ENCODE measurements at regions not wholly inside any gene's neighbourhood (a gene's known extent, or its start where the extent isn't known, plus 50 kb on each side); places are given as distances from the start of the nearest gene placed in this dataset.

DNA sequence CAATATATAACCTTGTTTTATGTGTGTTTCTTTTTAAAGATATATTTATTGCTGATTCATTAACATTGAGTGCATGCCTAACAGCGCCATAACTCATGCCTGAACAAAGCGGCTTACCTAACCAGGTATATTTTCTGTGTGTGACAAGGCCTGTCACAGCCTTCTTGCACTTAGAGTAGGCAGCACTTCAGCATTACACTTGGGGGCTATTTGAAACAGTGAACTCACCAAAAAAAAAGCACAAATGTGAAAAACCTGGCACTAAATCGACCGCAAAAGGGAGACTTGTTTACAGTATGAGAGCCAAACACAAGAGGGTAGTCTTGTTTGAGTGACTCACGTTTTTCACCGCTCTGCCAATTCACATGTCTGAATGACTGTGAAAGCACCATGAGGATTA is 111.7 kb downstream of the DISP1 start:
- dilution Hi-C loops (cut with HindIII; ENCODE audit: low sequenced_read_pairs, unreplicated experiment) = no loop called here
- no CpG with 5 or more reads among the region's 6 CpGs for WGBS, 2 experiments (ENCODE audit: extremely low coverage in 2 of 2, insufficient read length in 1 of 2)

More for the DNA sequence above, 111.7 kb downstream of the DISP1 start:
- TF ChIP-seq RAD21 (IDR thresholded peaks at IDR 0.05; ENCODE audit: low read length) (no peak), RFX5 (IDR thresholded peaks at IDR 0.05; ENCODE audit: low read depth, low read length) (no peak), CEBPB (IDR thresholded peaks at IDR 0.05; ENCODE audit: low read depth, low read length) (no peak), MAZ (IDR thresholded peaks at IDR 0.05; ENCODE audit: borderline replicate concordance, low read depth, low read length) (no peak), MAFK (IDR thresholded peaks at IDR 0.05; ENCODE audit: low read depth, low read length) (0 out of 2 replicates have a peak, but pooled peaks have one; percentile 4), USF2 (IDR thresholded peaks at IDR 0.05; ENCODE audit: low read depth, low read length) (no peak), NFE2L2 (IDR thresholded peaks at IDR 0.05; ENCODE audit: low read depth, low read length) (no peak), POLR2A (IDR thresholded peaks at IDR 0.05; ENCODE audit: low read depth, low read length) (no peak), BHLHE40 (IDR thresholded peaks at IDR 0.05; ENCODE audit: low read depth, low read length) (peak; percentile 93), SMC3 (IDR thresholded peaks at IDR 0.05; ENCODE audit: low read depth, low read length) (no peak), ELK1 (IDR thresholded peaks at IDR 0.05; ENCODE audit: borderline replicate concordance, low read depth, low read length) (no peak), CTCF (conservative IDR thresholded peaks at IDR 0.05; ENCODE audit: low read depth, low read length) (no peak), FOS (IDR thresholded peaks at IDR 0.05; ENCODE audit: low read depth, low read length) (peak; percentile 48), RCOR1 (IDR thresholded peaks at IDR 0.05; ENCODE audit: insufficient replicate concordance, low read length) (no peak), MXI1 (IDR thresholded peaks at IDR 0.05; ENCODE audit: borderline replicate concordance, low read depth, low read length) (no peak), CHD1 (IDR thresholded peaks at IDR 0.05; ENCODE audit: low read depth, low read length) (no peak)
- Histone ChIP-seq H2AK9ac (replicated peaks; ENCODE audit: low read depth, low read length, poor library complexity) (no peak overlapping the region), H3K4me1 (ENCODE audit: control insufficient read depth, insufficient read depth, low read length) (peaks cover 6% of the 10 kb centered on the region), H2BK15ac (ENCODE audit: low read depth, low read length) (no peak overlapping the region), H3K27me3 (ENCODE audit: control insufficient read depth, insufficient read depth, low read length) (no peaks in the 10 kb centered on the region), H3K4ac (ENCODE audit: low read depth, low read length) (no peak overlapping the region), H2AFZ (replicated peaks; ENCODE audit: low read length, poor library complexity) (no peak overlapping the region), H3K14ac (replicated peaks; ENCODE audit: low read depth, low read length) (no peak overlapping the region), H2BK20ac (ENCODE audit: low read depth, low read length) (no peak overlapping the region), H3K56ac (ENCODE audit: extremely low read depth, insufficient read depth, low read length) (no peak overlapping the region), H3K9me3 (ENCODE audit: control insufficient read depth, insufficient read depth, low read length) (no peaks in the 10 kb centered on the region), H3K27ac (ENCODE audit: insufficient read depth, low read length) (no peak overlapping the region), H2AK5ac (ENCODE audit: low read depth, low read length) (no peak overlapping the region), H2BK5ac (ENCODE audit: low read depth, low read length, poor library complexity, severe bottlenecking) (no peak overlapping the region), H3K4me3 (ENCODE audit: insufficient read depth, low read depth, low read length) (no peak overlapping the region), H3K9ac (ENCODE audit: low read depth, low read length) (no peak overlapping the region), H3K9me1 (ENCODE audit: insufficient read depth, low read length) (no peaks in the 10 kb centered on the region), H3K18ac (ENCODE audit: low read depth, low read length) (no peak overlapping the region), H4K91ac (ENCODE audit: insufficient read depth, low read depth, low read length) (no peak overlapping the region), H3K79me1 (ENCODE audit: low read depth in 1 of 2, low read length in 2 of 2) (no peaks in the 10 kb centered on the region), H4K8ac (ENCODE audit: low read depth in 2 of 2, low read length in 2 of 2) (no peak overlapping the region), H2BK120ac (ENCODE audit: low read depth, low read length) (no peak overlapping the region), H4K5ac (ENCODE audit: low read depth, low read length) (no peak overlapping the region), H3K4me2 (ENCODE audit: low read depth, low read length) (no peak overlapping the region), H3K36me3 (ENCODE audit: control insufficient read depth, insufficient read depth, low read length) (no peaks in the 10 kb centered on the region), H3K23ac (ENCODE audit: low read depth, low read length) (no peak overlapping the region), H4K20me1 (ENCODE audit: insufficient read depth, low read length) (no peaks in the 10 kb centered on the region)
- CTCF ChIA-PET = no interaction called here
- intact Hi-C loops (cut with micrococcal nuclease) = loop anchor here (5.0 kb wide), 1 partner anchor 109 kb away; the partner anchor contains the start of gene DISP1
- POLR2A ChIA-PET (ENCODE audit: unreplicated experiment) = no interaction called here
- ATAC-seq (ENCODE audit: low read depth) (peak; percentile 37; the same call in 1 of the 2 replicates), DNase-seq (peak; percentile 89)
- no TSS peak for BruUV-seq (replicated peaks)
- in situ Hi-C loops (cut with MboI; ENCODE audit: low sequenced_read_pairs) = no loop called here
